ENCODE measurements at regions not wholly inside any gene's neighbourhood (a gene's known extent, or its start where the extent isn't known, plus 50 kb on each side); places are given as distances from the start of the nearest gene placed in this dataset.

GRCh38 chr2:180255981-180256380, 248.9 kb upstream of the CWC22 start:
- H3K9me3 ChIP-seq (ENCODE audit: control insufficient read depth, insufficient read depth, low read length) = no peaks in the 10 kb centered on the region
- in situ Hi-C loops (cut with MboI; ENCODE audit: low sequenced_read_pairs) = no loop called here
- ATAC-seq (ENCODE audit: low read depth) = no peak

More at GRCh38 chr2:180255981-180256380, 248.9 kb upstream of the CWC22 start:
- TF ChIP-seq SMC3 (IDR thresholded peaks at IDR 0.05; ENCODE audit: low read depth, low read length) (no peak), BHLHE40 (IDR thresholded peaks at IDR 0.05; ENCODE audit: low read depth, low read length) (no peak), ELK1 (IDR thresholded peaks at IDR 0.05; ENCODE audit: borderline replicate concordance, low read depth, low read length) (no peak), CHD1 (IDR thresholded peaks at IDR 0.05; ENCODE audit: low read depth, low read length) (no peak), POLR2A (IDR thresholded peaks at IDR 0.05; ENCODE audit: low read depth, low read length) (no peak)
- no peak overlapping the region for H3K23ac ChIP-seq (ENCODE audit: low read depth, low read length)
- H2AK9ac ChIP-seq (replicated peaks; ENCODE audit: low read depth, low read length, poor library complexity) = no peak overlapping the region
- no peaks in the 10 kb centered on the region for H3K79me1 ChIP-seq (ENCODE audit: low read depth in 1 of 2, low read length in 2 of 2)
- no peak overlapping the region for H2BK20ac ChIP-seq (ENCODE audit: low read depth, low read length)
- H3K9ac ChIP-seq (ENCODE audit: low read depth, low read length) = no peak overlapping the region
- no peak overlapping the region for H3K27ac ChIP-seq (ENCODE audit: insufficient read depth, low read length)
- dilution Hi-C loops (cut with HindIII; ENCODE audit: low sequenced_read_pairs, unreplicated experiment) = no loop called here
- no peaks in the 10 kb centered on the region for H3K27me3 ChIP-seq (ENCODE audit: control insufficient read depth, insufficient read depth, low read length)
- no peak overlapping the region for H3K14ac ChIP-seq (replicated peaks; ENCODE audit: low read depth, low read length)
- DNase-seq = no peak
- H2AFZ ChIP-seq (replicated peaks; ENCODE audit: low read length, poor library complexity) = no peak overlapping the region
- no peak overlapping the region for H3K4me3 ChIP-seq (ENCODE audit: insufficient read depth, low read depth, low read length)
- BruUV-seq (replicated peaks) = no TSS peak
- no peak overlapping the region for H3K4ac ChIP-seq (ENCODE audit: low read depth, low read length)
- H4K5ac ChIP-seq (ENCODE audit: low read depth, low read length) = no peak overlapping the region
- H4K91ac ChIP-seq (ENCODE audit: insufficient read depth, low read depth, low read length) = no peak overlapping the region
- H3K4me1 ChIP-seq (ENCODE audit: control insufficient read depth, insufficient read depth, low read length) = no peaks in the 10 kb centered on the region
- WGBS, 2 experiments (ENCODE audit: extremely low coverage in 2 of 2, insufficient read length in 1 of 2) = no CpG with 5 or more reads among the region's 1 CpG
- H2BK120ac ChIP-seq (ENCODE audit: low read depth, low read length) = no peak overlapping the region
- H3K36me3 ChIP-seq (ENCODE audit: control insufficient read depth, insufficient read depth, low read length) = no peaks in the 10 kb centered on the region
- H2AK5ac ChIP-seq (ENCODE audit: low read depth, low read length) = no peak overlapping the region
- no peak overlapping the region for H3K4me2 ChIP-seq (ENCODE audit: low read depth, low read length)
- no peak overlapping the region for H2BK15ac ChIP-seq (ENCODE audit: low read depth, low read length)
- no peak overlapping the region for H3K18ac ChIP-seq (ENCODE audit: low read depth, low read length)
- no peak overlapping the region for H3K56ac ChIP-seq (ENCODE audit: extremely low read depth, insufficient read depth, low read length)
- no peak overlapping the region for H2BK5ac ChIP-seq (ENCODE audit: low read depth, low read length, poor library complexity, severe bottlenecking)
- H4K20me1 ChIP-seq (ENCODE audit: insufficient read depth, low read length) = no peaks in the 10 kb centered on the region
- ChIA-PET POLR2A (ENCODE audit: unreplicated experiment) (no interaction called here), CTCF (no interaction called here)
- no peaks in the 10 kb centered on the region for H3K9me1 ChIP-seq (ENCODE audit: insufficient read depth, low read length)
- intact Hi-C loops (cut with micrococcal nuclease) = no loop called here
- no peak overlapping the region for H4K8ac ChIP-seq (ENCODE audit: low read depth in 2 of 2, low read length in 2 of 2)
